ENCODE measurements at regions not wholly inside any gene's neighbourhood (a gene's known extent, or its start where the extent isn't known, plus 50 kb on each side); places are given as distances from the start of the nearest gene placed in this dataset.

DNA sequence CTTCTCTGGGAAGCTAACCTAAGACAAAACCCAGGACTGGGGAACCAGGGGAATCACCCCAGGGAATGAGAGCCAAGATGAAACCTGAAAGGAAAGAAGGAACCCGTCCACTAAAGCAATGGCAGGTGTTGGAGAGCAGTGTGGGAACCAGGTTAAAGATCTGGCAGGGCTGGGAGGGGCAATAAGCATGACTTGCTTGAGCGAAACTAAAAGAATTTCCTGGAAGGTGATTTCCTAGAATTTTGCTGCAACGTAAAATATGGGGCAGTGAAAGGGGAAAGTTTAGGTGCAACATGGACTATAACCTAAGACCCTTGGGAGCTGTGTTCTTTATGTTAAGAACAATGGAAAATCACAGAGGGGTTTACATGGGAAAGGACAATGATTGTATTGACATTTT is 126.2 kb upstream of the SSTR4 start:
- H3K27me3 ChIP-seq: no peaks in the 10 kb centered on the region
- peak overlapping the region; percentile 22 for H3K4me2 ChIP-seq
- H3K36me3 ChIP-seq: no peaks in the 10 kb centered on the region
- no peaks in the 10 kb centered on the region for H4K20me1 ChIP-seq (ENCODE audit: low read depth)
- no peaks in the 10 kb centered on the region for H3K79me2 ChIP-seq (ENCODE audit: low read depth)
- peaks cover 11% of the 10 kb centered on the region for H3K4me1 ChIP-seq
- Mint-ChIP-seq H3K27ac (no peak overlapping the region), H3K9me3 (peaks cover 3% of the 10 kb centered on the region), H3K36me3 (no peaks in the 10 kb centered on the region), H3K4me3 (no peak overlapping the region), H3K4me1 (no peaks in the 10 kb centered on the region), H3K27me3 (ENCODE audit: insufficient read depth, low read depth) (peaks cover 3% of the 10 kb centered on the region)
- no peak overlapping the region for H3K4me3 ChIP-seq
- H2AFZ ChIP-seq (replicated peaks): no peak overlapping the region
- TF ChIP-seq EZH2 (IDR thresholded peaks at IDR 0.05) (no peak), EZH2phosphoT487 (IDR thresholded peaks at IDR 0.05) (no peak)
- TF ChIP-seq, protein P1, sequence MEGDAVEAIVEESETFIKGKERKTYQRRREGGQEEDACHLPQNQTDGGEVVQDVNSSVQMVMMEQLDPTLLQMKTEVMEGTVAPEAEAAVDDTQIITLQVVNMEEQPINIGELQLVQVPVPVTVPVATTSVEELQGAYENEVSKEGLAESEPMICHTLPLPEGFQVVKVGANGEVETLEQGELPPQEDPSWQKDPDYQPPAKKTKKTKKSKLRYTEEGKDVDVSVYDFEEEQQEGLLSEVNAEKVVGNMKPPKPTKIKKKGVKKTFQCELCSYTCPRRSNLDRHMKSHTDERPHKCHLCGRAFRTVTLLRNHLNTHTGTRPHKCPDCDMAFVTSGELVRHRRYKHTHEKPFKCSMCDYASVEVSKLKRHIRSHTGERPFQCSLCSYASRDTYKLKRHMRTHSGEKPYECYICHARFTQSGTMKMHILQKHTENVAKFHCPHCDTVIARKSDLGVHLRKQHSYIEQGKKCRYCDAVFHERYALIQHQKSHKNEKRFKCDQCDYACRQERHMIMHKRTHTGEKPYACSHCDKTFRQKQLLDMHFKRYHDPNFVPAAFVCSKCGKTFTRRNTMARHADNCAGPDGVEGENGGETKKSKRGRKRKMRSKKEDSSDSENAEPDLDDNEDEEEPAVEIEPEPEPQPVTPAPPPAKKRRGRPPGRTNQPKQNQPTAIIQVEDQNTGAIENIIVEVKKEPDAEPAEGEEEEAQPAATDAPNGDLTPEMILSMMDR (IDR thresholded peaks at IDR 0.05): no peak
- no peak overlapping the region for H3K9ac ChIP-seq
- H3K27ac ChIP-seq: no peak overlapping the region
- no peaks in the 10 kb centered on the region for H3K9me3 ChIP-seq (ENCODE audit: low read depth)
- no peak for DNase-seq (ENCODE audit: low spot score)
- H3F3A ChIP-seq (ENCODE audit: low read depth): no peaks in the 10 kb centered on the region

DNA sequence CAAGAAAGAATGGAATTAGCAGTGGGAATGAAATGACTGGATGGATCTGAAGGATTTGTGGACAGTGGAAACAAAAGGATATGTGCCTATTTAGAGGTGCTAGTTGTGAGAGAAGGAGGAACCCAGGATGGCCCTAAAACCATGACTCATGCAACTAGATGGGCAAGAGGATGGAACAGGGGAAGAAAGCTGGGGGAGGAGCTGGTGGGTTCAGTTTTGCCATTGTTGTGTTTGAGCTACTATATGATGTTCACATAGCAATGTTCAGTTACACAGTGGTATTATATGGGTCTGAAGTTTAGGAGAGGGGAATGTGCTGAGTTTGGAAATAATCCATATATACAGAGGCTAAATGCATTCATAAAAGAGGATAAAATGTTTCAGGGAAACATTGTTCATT is 125.7 kb upstream of the SSTR4 start:
- no peaks in the 10 kb centered on the region for H3K36me3 Mint-ChIP-seq
- no peaks in the 10 kb centered on the region for H3K27me3 ChIP-seq

DNA sequence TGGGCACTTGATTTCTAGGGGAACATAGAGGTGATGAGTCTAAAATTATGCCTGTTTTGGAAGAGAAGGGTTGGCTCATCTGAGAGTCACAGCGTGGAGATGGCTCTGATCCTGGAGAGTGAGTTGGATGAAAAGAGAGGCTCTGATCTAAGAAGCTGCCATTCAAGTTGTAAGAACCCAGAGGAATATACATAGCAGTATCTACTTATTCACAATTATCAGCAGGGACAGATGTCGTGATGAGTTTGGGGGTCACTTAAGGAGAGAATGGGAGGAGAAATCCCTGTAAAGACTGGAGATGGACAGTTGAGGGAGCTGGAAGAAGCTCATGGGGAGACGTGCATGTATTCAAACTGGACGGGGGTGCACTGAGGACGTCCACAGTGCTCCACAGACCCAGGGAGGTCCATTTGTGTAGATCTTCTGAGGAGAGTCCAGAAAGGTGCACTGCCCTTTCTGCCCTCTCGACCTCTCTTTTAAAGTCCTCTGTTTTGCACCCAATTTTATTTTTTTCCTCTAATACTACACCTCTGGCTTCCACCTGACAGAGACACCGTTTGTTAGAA is 124.7 kb upstream of the SSTR4 start:
- H2AFZ ChIP-seq (replicated peaks): no peak overlapping the region
- Mint-ChIP-seq H3K9me3 (peaks cover 3% of the 10 kb centered on the region), H3K27me3 (ENCODE audit: insufficient read depth, low read depth) (peaks cover 3% of the 10 kb centered on the region), H3K4me3 (no peak overlapping the region), H3K27ac (no peak overlapping the region), H3K4me1 (no peaks in the 10 kb centered on the region), H3K36me3 (no peaks in the 10 kb centered on the region)
- no peaks in the 10 kb centered on the region for H3K9me3 ChIP-seq (ENCODE audit: low read depth)
- no peak overlapping the region for H3K27ac ChIP-seq
- H3K4me2 ChIP-seq: no peak overlapping the region
- H3K9ac ChIP-seq: no peak overlapping the region
- no peaks in the 10 kb centered on the region for H4K20me1 ChIP-seq (ENCODE audit: low read depth)
- H3K79me2 ChIP-seq (ENCODE audit: low read depth): no peaks in the 10 kb centered on the region
- no peaks in the 10 kb centered on the region for H3K36me3 ChIP-seq
- no peaks in the 10 kb centered on the region for H3F3A ChIP-seq (ENCODE audit: low read depth)
- H3K4me3 ChIP-seq: no peak overlapping the region
- DNase-seq (ENCODE audit: low spot score): no peak
- H3K27me3 ChIP-seq: no peaks in the 10 kb centered on the region
- peaks cover 11% of the 10 kb centered on the region for H3K4me1 ChIP-seq
- TF ChIP-seq EZH2phosphoT487 (IDR thresholded peaks at IDR 0.05): no peak
- no peak for TF ChIP-seq EZH2 (IDR thresholded peaks at IDR 0.05)
- TF ChIP-seq, protein P1 (IDR thresholded peaks at IDR 0.05): no peak

More for the DNA sequence above, 125.7 kb upstream of the SSTR4 start:
- Mint-ChIP-seq H3K27me3 (ENCODE audit: insufficient read depth, low read depth) (peaks cover 3% of the 10 kb centered on the region), H3K4me3 (no peak overlapping the region), H3K27ac (no peak overlapping the region), H3K4me1 (no peaks in the 10 kb centered on the region), H3K9me3 (peaks cover 3% of the 10 kb centered on the region)
- Histone ChIP-seq H3K36me3 (no peaks in the 10 kb centered on the region), H3K79me2 (ENCODE audit: low read depth) (no peaks in the 10 kb centered on the region), H3K9me3 (ENCODE audit: low read depth) (no peaks in the 10 kb centered on the region), H3K4me1 (peaks cover 11% of the 10 kb centered on the region), H3K4me2 (peak overlapping the region; percentile 22), H3F3A (ENCODE audit: low read depth) (no peaks in the 10 kb centered on the region), H2AFZ (replicated peaks) (no peak overlapping the region), H3K4me3 (no peak overlapping the region), H4K20me1 (ENCODE audit: low read depth) (no peaks in the 10 kb centered on the region), H3K9ac (no peak overlapping the region), H3K27ac (no peak overlapping the region)
- DNase-seq (ENCODE audit: low spot score): peak; percentile 7
- TF ChIP-seq EZH2 (IDR thresholded peaks at IDR 0.05) (no peak), EZH2phosphoT487 (IDR thresholded peaks at IDR 0.05) (no peak)
- TF ChIP-seq, protein P1 (IDR thresholded peaks at IDR 0.05): no peak
